ENCODE measurements at regions not wholly inside any gene's neighbourhood (a gene's known extent, or its start where the extent isn't known, plus 50 kb on each side); places are given as distances from the start of the nearest gene placed in this dataset.
A peak's percentile ranks its signal among the peaks of the same experiment; 100 is the strongest.

- peak; percentile 55 for TF ChIP-seq RAD21 (IDR thresholded peaks at IDR 0.05; ENCODE audit: low read depth)
- TF ChIP-seq CREB1 (IDR thresholded peaks at IDR 0.05; ENCODE audit: low read depth) = no peak
These were observed 60.3 kb upstream of the PPP2R3A start for GRCh38 chr3:135905058-135905724.

DNA sequence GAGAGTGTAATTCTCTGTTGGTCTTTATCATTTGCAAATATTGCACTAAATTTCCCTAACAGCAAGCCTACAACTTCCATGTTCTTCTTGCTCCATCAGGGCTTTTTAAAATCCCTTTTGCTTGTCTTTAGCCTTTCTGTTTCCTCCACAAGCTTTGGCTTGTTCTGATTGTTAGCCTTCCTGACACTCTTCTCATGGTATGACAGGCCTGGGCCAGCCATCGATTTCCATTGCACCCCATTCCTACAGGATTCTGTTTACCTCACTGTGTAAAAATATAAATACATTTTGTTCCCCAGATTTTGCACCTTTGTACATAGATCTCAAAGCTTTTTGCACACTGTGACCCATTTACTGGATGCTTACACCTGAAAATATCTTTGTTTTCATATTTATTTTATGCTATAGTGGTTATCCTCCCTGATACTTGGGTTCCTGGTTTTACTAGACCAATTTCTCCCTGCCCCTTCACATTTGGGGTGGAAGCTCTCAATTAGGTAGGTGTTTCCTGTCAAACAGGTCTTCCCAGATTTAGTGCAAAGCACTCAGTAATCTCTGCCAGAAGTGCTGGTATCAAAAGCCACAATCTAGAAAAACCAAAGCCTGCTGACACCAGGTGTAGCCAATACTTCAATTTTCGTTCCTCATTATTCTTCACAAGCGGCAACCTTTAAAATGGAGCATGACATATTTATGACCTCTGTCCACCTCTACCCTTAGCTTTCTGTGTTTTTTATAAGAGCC lies 57.9 kb upstream of the PPP2R3A start:
- TF ChIP-seq EGR1 (IDR thresholded peaks at IDR 0.05) = no peak
- TF ChIP-seq FOXM1 (IDR thresholded peaks at IDR 0.05; ENCODE audit: borderline replicate concordance, low read depth) = no peak
- no peak for TF ChIP-seq ZBTB7A (IDR thresholded peaks at IDR 0.05; ENCODE audit: low read depth)
- TF ChIP-seq, protein P1, sequence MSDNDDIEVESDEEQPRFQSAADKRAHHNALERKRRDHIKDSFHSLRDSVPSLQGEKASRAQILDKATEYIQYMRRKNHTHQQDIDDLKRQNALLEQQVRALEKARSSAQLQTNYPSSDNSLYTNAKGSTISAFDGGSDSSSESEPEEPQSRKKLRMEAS (IDR thresholded peaks at IDR 0.05) = no peak
- no peak for TF ChIP-seq USF1 (IDR thresholded peaks at IDR 0.05)
- no peak for TF ChIP-seq YY1 (IDR thresholded peaks at IDR 0.05; ENCODE audit: low read depth)
- TF ChIP-seq EP300 (IDR thresholded peaks at IDR 0.05; ENCODE audit: borderline replicate concordance) = peak; percentile 26; the same call in 1 of the 2 replicates
- TF ChIP-seq NFIC (IDR thresholded peaks at IDR 0.05) = peak; percentile 64
- no peak for TF ChIP-seq REST (IDR thresholded peaks at IDR 0.05; ENCODE audit: low read depth)
- TF ChIP-seq CREB1 (IDR thresholded peaks at IDR 0.05; ENCODE audit: low read depth) = no peak
- 0 out of 2 replicates have a peak, but pooled peaks have one; percentile 35 for TF ChIP-seq TCF12 (IDR thresholded peaks at IDR 0.05; ENCODE audit: low read depth)
- TF ChIP-seq TAF1 (IDR thresholded peaks at IDR 0.05; ENCODE audit: low read depth) = no peak
- TF ChIP-seq CEBPB (IDR thresholded peaks at IDR 0.05) = no peak
- TF ChIP-seq TEAD4 (IDR thresholded peaks at IDR 0.05) = no peak
- TF ChIP-seq RAD21 (IDR thresholded peaks at IDR 0.05; ENCODE audit: low read depth) = no peak; the same call in 1 of the 2 replicates

DNA sequence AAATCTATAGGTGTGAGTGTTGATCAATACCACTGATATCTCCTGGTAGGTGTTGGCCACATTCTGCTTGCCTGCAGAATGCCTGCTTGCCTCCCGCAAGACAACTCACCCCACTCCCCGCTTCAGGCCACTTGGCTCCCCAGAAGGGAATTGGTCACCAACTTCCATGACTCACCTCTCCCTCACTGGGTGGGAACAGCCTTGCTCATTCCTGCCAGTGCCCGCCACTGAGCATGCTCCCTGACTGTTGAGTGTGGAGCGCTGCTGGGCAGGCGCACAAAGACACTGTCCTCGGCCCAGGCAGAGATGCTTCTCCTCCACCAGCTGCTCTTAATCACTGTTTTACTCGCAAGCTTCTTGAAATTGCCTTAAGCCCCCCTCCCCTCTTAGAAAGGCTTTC lies 57.3 kb upstream of the PPP2R3A start:
- TF ChIP-seq TAF1 (IDR thresholded peaks at IDR 0.05; ENCODE audit: low read depth) = no peak
- no peak for TF ChIP-seq TEAD4 (IDR thresholded peaks at IDR 0.05)
- no peak for TF ChIP-seq NFIC (IDR thresholded peaks at IDR 0.05)
- TF ChIP-seq ZBTB7A (IDR thresholded peaks at IDR 0.05; ENCODE audit: low read depth) = no peak
- TF ChIP-seq EP300 (IDR thresholded peaks at IDR 0.05; ENCODE audit: borderline replicate concordance) = no peak
- TF ChIP-seq, protein P1 (IDR thresholded peaks at IDR 0.05) = no peak
- no peak for TF ChIP-seq TCF12 (IDR thresholded peaks at IDR 0.05; ENCODE audit: low read depth)
- TF ChIP-seq FOXM1 (IDR thresholded peaks at IDR 0.05; ENCODE audit: borderline replicate concordance, low read depth) = no peak
- TF ChIP-seq CREB1 (IDR thresholded peaks at IDR 0.05; ENCODE audit: low read depth) = no peak

- TF ChIP-seq ZBTB7A (IDR thresholded peaks at IDR 0.05; ENCODE audit: low read depth) = no peak
- TF ChIP-seq TAF1 (IDR thresholded peaks at IDR 0.05; ENCODE audit: low read depth) = no peak
- TF ChIP-seq TEAD4 (IDR thresholded peaks at IDR 0.05) = no peak
- TF ChIP-seq, protein P1 (IDR thresholded peaks at IDR 0.05) = no peak
- no peak for TF ChIP-seq EP300 (IDR thresholded peaks at IDR 0.05; ENCODE audit: borderline replicate concordance)
- no peak for TF ChIP-seq NFIC (IDR thresholded peaks at IDR 0.05)
- no peak for TF ChIP-seq RAD21 (IDR thresholded peaks at IDR 0.05; ENCODE audit: low read depth)
- TF ChIP-seq YY1 (IDR thresholded peaks at IDR 0.05; ENCODE audit: low read depth) = no peak
- no peak for TF ChIP-seq CEBPB (IDR thresholded peaks at IDR 0.05)
- no peak for TF ChIP-seq TCF12 (IDR thresholded peaks at IDR 0.05; ENCODE audit: low read depth)
- no peak for TF ChIP-seq USF1 (IDR thresholded peaks at IDR 0.05)
- TF ChIP-seq CREB1 (IDR thresholded peaks at IDR 0.05; ENCODE audit: low read depth) = no peak
- TF ChIP-seq REST (IDR thresholded peaks at IDR 0.05; ENCODE audit: low read depth) = no peak
- no peak for TF ChIP-seq FOXM1 (IDR thresholded peaks at IDR 0.05; ENCODE audit: borderline replicate concordance, low read depth)
- TF ChIP-seq EGR1 (IDR thresholded peaks at IDR 0.05) = no peak
These were observed 56.8 kb upstream of the PPP2R3A start for GRCh38 chr3:135908737-135909136.

DNA sequence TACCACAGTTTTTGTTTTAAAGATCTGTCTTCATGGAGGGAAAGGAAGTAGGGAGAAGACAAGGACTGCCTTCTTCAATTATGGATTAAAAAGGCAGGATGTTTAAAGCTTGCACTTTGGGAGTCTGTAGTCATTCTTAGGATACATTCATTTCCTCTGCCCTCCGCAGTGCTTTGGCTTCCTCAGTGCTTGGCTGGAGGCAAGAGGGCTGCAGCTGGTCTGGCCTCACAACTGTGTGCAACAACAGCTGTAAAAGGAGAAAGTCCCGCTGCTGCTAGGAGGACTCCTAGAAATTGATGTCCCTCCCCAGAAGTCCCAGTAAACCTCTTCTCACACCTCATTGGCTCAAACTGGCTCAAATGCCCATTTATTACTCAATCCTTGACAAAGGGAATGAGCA lies 54.4 kb upstream of the PPP2R3A start:
- no peak for TF ChIP-seq USF1 (IDR thresholded peaks at IDR 0.05)
- no peak for TF ChIP-seq NFIC (IDR thresholded peaks at IDR 0.05)
- no peak for TF ChIP-seq RAD21 (IDR thresholded peaks at IDR 0.05; ENCODE audit: low read depth)

Data from Ishikawa (cell line).